Caco-2 (cell line): ENCODE measurements at regions not wholly inside any gene's neighbourhood (a gene's known extent, or its start where the extent isn't known, plus 50 kb on each side); places are given as distances from the start of the nearest gene placed in this dataset.

Source experiments
- BruUV-seq: library from RNA; stranded (reverse); fragments of 400-500 nt; replicated peaks from 2 replicates; lab custom pipeline; 2021; lab: Mats Ljungman, UMichigan
- CTCF ChIA-PET: fragments of 300-600 bp; sonication (Branson Sonifier 250); formaldehyde crosslinking; loops from one replicate; lab custom pipeline; 2022; ENCODE audit warnings: antibody characterized with exemption; lab: Charles Lee
- POLR2A ChIA-PET: fragments of 300-600 bp; sonication (Branson Sonifier 250); formaldehyde crosslinking; loops from one replicate; lab custom pipeline; 2022; ENCODE audit warnings: antibody characterized with exemption; lab: Charles Lee
- DNase-seq, 2 experiments: peaks; one replicate each; pipeline versions ENCODE4 v3.0.0 to v3.0.0-alpha.2; 2020 to 2022
- H3K27me3 ChIP-seq: replicated peaks from 2 replicates; pipeline ENCODE4 v1.6.0; 2011; ENCODE audit warnings: low read length; ENCODE audit not compliant: control insufficient read depth, insufficient read depth
- H3K36me3 ChIP-seq: 2 replicates; pipeline ENCODE4 v1.5.1; 2011; ENCODE audit warnings: low read length; ENCODE audit not compliant: control insufficient read depth, insufficient read depth
- H3K4me1 ChIP-seq: fragments of 250-450 bp; sonication (Bioruptor Pico); 2 replicates; pipeline ENCODE4 v1.5.1; 2020; ENCODE audit warnings: mild to moderate bottlenecking
- H3K4me3 ChIP-seq: 2 replicates; pipeline ENCODE4 v1.5.1; 2011; ENCODE audit warnings: low read depth, mild to moderate bottlenecking, control low read depth, low read length
- H3K9me3 ChIP-seq: fragments of 250-450 bp; sonication (Bioruptor Pico); 2 replicates; pipeline ENCODE4 v1.5.1; 2020; ENCODE audit warnings: mild to moderate bottlenecking, moderate library complexity
- H3K27ac Mint-ChIP-seq: one replicate; pipeline ENCODE4 v1.8.0; 2022; ENCODE audit warnings: mixed read lengths; ENCODE audit not compliant: unreplicated experiment
- H3K27me3 Mint-ChIP-seq: one replicate; pipeline ENCODE4 v1.8.0; 2022; ENCODE audit warnings: mixed read lengths; ENCODE audit not compliant: insufficient read depth, unreplicated experiment
- H3K36me3 Mint-ChIP-seq: one replicate; pipeline ENCODE4 v1.8.0; 2022; ENCODE audit warnings: mild to moderate bottlenecking, mixed read lengths; ENCODE audit not compliant: insufficient read depth, unreplicated experiment
- H3K4me1 Mint-ChIP-seq: one replicate; pipeline ENCODE4 v1.8.0; 2022; ENCODE audit warnings: low read depth, mixed read lengths; ENCODE audit not compliant: unreplicated experiment
- H3K4me3 Mint-ChIP-seq: one replicate; pipeline ENCODE4 v1.8.0; 2022; ENCODE audit warnings: mild to moderate bottlenecking, moderate library complexity, mixed read lengths; ENCODE audit not compliant: unreplicated experiment
- H3K9me3 Mint-ChIP-seq: one replicate; pipeline ENCODE4 v1.8.0; 2022; ENCODE audit warnings: mixed read lengths; ENCODE audit not compliant: unreplicated experiment
- intact Hi-C: fragments of 100-400 bp; cut with micrococcal nuclease; formaldehyde crosslinking; loops from one replicate; pipeline ENCODE4 v1.10.0; 2022; ENCODE audit not compliant: unreplicated experiment
- TF ChIP-seq, protein P1 (sequence below), 2 experiments: fragments of 200-600 bp in 1 of 2; IDR thresholded peaks; 1 replicate in 1 of 2; 2 replicates in 1 of 2; pipeline versions ENCODE4 v1.5.1 to v1.8.0; 2011 to 2022; ENCODE audit warnings: antibody characterized with exemption in 1 of 2, control low read depth in 1 of 2, inconsistent platforms in 1 of 2, low read depth in 1 of 2, low read length in 1 of 2, mild to moderate bottlenecking in 1 of 2, moderate library complexity in 1 of 2; ENCODE audit not compliant: insufficient read depth in 1 of 2, severe bottlenecking in 1 of 2, unreplicated experiment in 1 of 2

DNA sequence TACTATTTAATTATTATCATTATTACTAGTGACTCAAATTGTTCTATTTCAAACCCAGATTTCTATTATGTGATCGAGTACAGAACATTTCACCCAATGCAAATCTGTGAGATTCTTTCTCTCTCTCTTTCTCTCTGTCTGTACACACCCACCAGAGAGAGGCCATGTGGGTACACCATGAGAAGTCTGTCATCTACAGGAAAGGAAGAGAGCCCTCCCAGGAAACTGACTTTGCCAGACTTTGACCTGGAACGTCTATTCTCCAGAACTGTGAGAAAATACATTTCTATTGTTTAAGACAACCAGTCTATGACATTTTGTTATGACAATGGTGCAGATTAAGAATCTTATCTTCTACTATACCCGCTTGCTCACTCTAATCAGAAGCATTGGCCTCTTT lies 1091.6 kb downstream of the TTLL7 start:
- H3K4me1 Mint-ChIP-seq: no peaks in the 10 kb centered on the region
- intact Hi-C loops: no loop called here
- Histone ChIP-seq H3K4me3 (no peak overlapping the region), H3K9me3 (no peaks in the 10 kb centered on the region), H3K27me3 (no peaks in the 10 kb centered on the region), H3K36me3 (no peaks in the 10 kb centered on the region), H3K4me1 (no peaks in the 10 kb centered on the region)
- H3K27ac Mint-ChIP-seq: no peak overlapping the region
- DNase-seq: no peak
- BruUV-seq: no TSS peak
- TF ChIP-seq, protein P1, sequence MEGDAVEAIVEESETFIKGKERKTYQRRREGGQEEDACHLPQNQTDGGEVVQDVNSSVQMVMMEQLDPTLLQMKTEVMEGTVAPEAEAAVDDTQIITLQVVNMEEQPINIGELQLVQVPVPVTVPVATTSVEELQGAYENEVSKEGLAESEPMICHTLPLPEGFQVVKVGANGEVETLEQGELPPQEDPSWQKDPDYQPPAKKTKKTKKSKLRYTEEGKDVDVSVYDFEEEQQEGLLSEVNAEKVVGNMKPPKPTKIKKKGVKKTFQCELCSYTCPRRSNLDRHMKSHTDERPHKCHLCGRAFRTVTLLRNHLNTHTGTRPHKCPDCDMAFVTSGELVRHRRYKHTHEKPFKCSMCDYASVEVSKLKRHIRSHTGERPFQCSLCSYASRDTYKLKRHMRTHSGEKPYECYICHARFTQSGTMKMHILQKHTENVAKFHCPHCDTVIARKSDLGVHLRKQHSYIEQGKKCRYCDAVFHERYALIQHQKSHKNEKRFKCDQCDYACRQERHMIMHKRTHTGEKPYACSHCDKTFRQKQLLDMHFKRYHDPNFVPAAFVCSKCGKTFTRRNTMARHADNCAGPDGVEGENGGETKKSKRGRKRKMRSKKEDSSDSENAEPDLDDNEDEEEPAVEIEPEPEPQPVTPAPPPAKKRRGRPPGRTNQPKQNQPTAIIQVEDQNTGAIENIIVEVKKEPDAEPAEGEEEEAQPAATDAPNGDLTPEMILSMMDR (IDR thresholded peaks at IDR 0.05; ENCODE audit: insufficient read depth in 1 of 2, low read depth in 1 of 2, low read length in 1 of 2, severe bottlenecking in 1 of 2, unreplicated experiment in 1 of 2): no peak
- H3K36me3 Mint-ChIP-seq: no peaks in the 10 kb centered on the region
- ChIA-PET POLR2A (no interaction called here), CTCF (no interaction called here)
- H3K4me3 Mint-ChIP-seq: no peak overlapping the region
- no peaks in the 10 kb centered on the region for H3K27me3 Mint-ChIP-seq
- no peaks in the 10 kb centered on the region for H3K9me3 Mint-ChIP-seq

DNA sequence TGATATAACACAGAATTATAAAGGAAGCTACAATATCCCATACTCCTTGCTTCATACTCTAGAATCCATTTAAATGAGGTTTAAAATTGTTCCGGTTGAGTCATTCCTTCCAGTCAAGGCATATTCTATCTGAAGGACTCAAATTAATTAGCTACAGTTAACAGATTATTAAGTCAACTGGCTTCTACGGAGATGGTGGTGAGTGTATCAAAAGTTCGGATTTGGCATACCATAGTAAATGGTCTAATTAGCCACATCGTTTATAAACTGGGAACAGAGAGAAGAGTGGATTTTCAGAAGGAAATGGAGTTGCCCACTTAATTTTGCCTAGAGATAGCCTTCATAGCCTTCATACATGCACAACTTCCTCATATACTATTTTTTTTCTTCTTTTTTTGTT lies 1095.3 kb downstream of the TTLL7 start:
- TF ChIP-seq, protein P1 (IDR thresholded peaks at IDR 0.05; ENCODE audit: insufficient read depth in 1 of 2, low read depth in 1 of 2, low read length in 1 of 2, severe bottlenecking in 1 of 2, unreplicated experiment in 1 of 2): no peak
- Histone ChIP-seq H3K36me3 (no peaks in the 10 kb centered on the region), H3K27me3 (no peaks in the 10 kb centered on the region), H3K4me3 (no peak overlapping the region), H3K9me3 (no peaks in the 10 kb centered on the region), H3K4me1 (no peaks in the 10 kb centered on the region)
- Mint-ChIP-seq H3K4me3 (no peak overlapping the region), H3K9me3 (no peaks in the 10 kb centered on the region), H3K27me3 (no peaks in the 10 kb centered on the region), H3K27ac (no peak overlapping the region), H3K36me3 (no peaks in the 10 kb centered on the region), H3K4me1 (no peaks in the 10 kb centered on the region)
- CTCF ChIA-PET: no interaction called here
- BruUV-seq: no TSS peak
- POLR2A ChIA-PET: no interaction called here
- DNase-seq: no peak
- intact Hi-C loops: no loop called here

DNA sequence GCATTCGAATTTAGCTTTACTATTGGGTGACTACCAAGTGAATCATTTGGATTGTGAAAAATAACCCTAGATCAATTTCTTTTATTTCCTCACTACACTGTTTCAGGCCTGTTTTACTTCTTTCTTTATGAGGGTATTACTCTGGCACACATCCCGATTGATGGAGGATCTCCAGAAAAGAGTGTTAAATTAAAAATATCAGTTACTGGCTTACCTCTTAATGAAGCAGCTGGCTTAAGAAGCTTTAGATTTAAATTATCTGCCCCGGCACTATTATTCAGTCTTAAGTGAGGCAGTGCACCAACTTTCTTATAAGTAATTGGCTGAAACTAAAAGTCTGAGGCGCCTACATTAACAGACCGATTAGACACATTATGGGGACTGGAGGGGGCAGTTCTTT lies 1097.4 kb downstream of the TTLL7 start:
- Histone ChIP-seq H3K4me1 (no peaks in the 10 kb centered on the region), H3K9me3 (no peaks in the 10 kb centered on the region), H3K4me3 (no peak overlapping the region), H3K36me3 (no peaks in the 10 kb centered on the region), H3K27me3 (no peaks in the 10 kb centered on the region)
- no TSS peak for BruUV-seq
- TF ChIP-seq, protein P1 (IDR thresholded peaks at IDR 0.05; ENCODE audit: insufficient read depth in 1 of 2, low read depth in 1 of 2, low read length in 1 of 2, severe bottlenecking in 1 of 2, unreplicated experiment in 1 of 2): no peak
- Mint-ChIP-seq H3K4me1 (no peaks in the 10 kb centered on the region), H3K4me3 (no peak overlapping the region), H3K9me3 (no peaks in the 10 kb centered on the region), H3K36me3 (no peaks in the 10 kb centered on the region), H3K27me3 (no peaks in the 10 kb centered on the region), H3K27ac (no peak overlapping the region)
- DNase-seq: no peak
- intact Hi-C loops: no loop called here
- ChIA-PET POLR2A (no interaction called here), CTCF (no interaction called here)
